Prostate gland (tissue), 2 donors: ENCODE measurements at regions not wholly inside any gene's neighbourhood (a gene's known extent, or its start where the extent isn't known, plus 50 kb on each side); places are given as distances from the start of the nearest gene placed in this dataset.

Experiments
- DNase-seq: peaks from one replicate; pipeline ENCODE4 v3.0.0-alpha.2; 2019; ENCODE audit warnings: low spot score
- H3K27ac ChIP-seq, 2 donors: fragments of 200-600 bp; sonication (generic); 2 replicates each; pipeline ENCODE4 v1.5.1; 2017 to 2019
- H3K27me3 ChIP-seq: fragments of 200-600 bp; sonication (generic); replicated peaks from 2 replicates; pipeline ENCODE4 v1.5.1; 2019; ENCODE audit not compliant: insufficient read depth
- H3K36me3 ChIP-seq, 2 donors: fragments of 200-600 bp; sonication (generic); 1 replicate in 1 of 2; 2 replicates in 1 of 2; pipeline versions ENCODE4 v1.5.1 to v1.8.1; 2017 to 2019
- H3K4me1 ChIP-seq: fragments of 200-600 bp; sonication (generic); replicated peaks from 2 replicates; pipeline ENCODE4 v1.5.1; 2019
- H3K4me3 ChIP-seq, 2 donors: fragments of 200-600 bp; sonication (generic); 2 replicates each; pipeline ENCODE4 v1.5.1; 2017 to 2019
- H3K9me3 ChIP-seq: fragments of 200-600 bp; sonication (generic); 2 replicates; pipeline ENCODE4 v1.5.1; 2017
- POLR2A ChIP-seq: fragments of 450-650 bp; IDR thresholded peaks from one replicate; pipeline ENCODE4 v1.6.1; 2016; ENCODE audit warnings: antibody characterized with exemption, mild to moderate bottlenecking
- POLR2AphosphoS5 ChIP-seq: sonication (generic); formaldehyde crosslinking; IDR thresholded peaks from one replicate; pipeline ENCODE4 v1.6.1; 2017; ENCODE audit warnings: antibody characterized with exemption
- WGBS: methylation state at CpG from one replicate; pipeline ENCODE4 v1.1.5; 2018; 5-methylcytosine and 5-hydroxymethylcytosine counted together
- intact Hi-C: fragments of 100-400 bp; cut with DNase I; formaldehyde crosslinking; loops from one replicate; pipeline ENCODE4 v1.14.2; 2022
- TF ChIP-seq, protein P1 (sequence below), 4 experiments: fragments of 200-600 bp in 2 of 4; fragments of 450-650 bp in 2 of 4; sonication (generic) in 2 of 4; IDR thresholded peaks; 1 replicate in 3 of 4; 2 replicates in 1 of 4; pipeline ENCODE4 v1.5.1; 2016 to 2019; ENCODE audit warnings: antibody characterized with exemption in 4 of 4, mild to moderate bottlenecking in 2 of 4, moderate library complexity in 2 of 4

DNA sequence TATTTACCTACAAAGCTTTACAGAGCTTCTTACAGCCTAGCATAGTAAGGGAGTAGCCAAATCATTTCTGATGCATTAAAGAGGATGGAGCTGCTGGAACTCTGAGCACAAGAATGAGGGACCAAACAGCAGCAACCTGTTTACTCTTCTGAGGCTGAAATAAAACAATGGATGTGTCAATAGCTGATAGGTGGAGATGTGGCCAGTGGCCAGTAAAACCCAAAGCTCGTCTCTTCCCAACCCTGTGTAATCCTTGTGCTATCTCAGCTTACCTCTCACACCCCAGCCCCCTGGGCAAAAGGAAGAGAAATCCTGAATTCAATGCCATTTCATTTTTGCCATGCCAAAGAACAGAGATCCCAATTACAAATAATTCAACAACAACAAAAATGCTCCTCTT is 446.7 kb upstream of the SMIM31 start:
- intact Hi-C loops: no loop called here
- Histone ChIP-seq H3K9me3 (no peaks in the 10 kb centered on the region), H3K27me3 (no peaks in the 10 kb centered on the region), H3K4me3 (no peak overlapping the region), H3K4me1 (no peaks in the 10 kb centered on the region), H3K27ac (no peak overlapping the region), H3K36me3 (no peaks in the 10 kb centered on the region)
- DNase-seq: no peak
- TF ChIP-seq, protein P1, sequence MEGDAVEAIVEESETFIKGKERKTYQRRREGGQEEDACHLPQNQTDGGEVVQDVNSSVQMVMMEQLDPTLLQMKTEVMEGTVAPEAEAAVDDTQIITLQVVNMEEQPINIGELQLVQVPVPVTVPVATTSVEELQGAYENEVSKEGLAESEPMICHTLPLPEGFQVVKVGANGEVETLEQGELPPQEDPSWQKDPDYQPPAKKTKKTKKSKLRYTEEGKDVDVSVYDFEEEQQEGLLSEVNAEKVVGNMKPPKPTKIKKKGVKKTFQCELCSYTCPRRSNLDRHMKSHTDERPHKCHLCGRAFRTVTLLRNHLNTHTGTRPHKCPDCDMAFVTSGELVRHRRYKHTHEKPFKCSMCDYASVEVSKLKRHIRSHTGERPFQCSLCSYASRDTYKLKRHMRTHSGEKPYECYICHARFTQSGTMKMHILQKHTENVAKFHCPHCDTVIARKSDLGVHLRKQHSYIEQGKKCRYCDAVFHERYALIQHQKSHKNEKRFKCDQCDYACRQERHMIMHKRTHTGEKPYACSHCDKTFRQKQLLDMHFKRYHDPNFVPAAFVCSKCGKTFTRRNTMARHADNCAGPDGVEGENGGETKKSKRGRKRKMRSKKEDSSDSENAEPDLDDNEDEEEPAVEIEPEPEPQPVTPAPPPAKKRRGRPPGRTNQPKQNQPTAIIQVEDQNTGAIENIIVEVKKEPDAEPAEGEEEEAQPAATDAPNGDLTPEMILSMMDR (IDR thresholded peaks at IDR 0.05): no peak
- TF ChIP-seq POLR2AphosphoS5 (no peak), POLR2A (no peak)
- WGBS: 73% methylated on average over 1 of the region's 1 CpG

DNA sequence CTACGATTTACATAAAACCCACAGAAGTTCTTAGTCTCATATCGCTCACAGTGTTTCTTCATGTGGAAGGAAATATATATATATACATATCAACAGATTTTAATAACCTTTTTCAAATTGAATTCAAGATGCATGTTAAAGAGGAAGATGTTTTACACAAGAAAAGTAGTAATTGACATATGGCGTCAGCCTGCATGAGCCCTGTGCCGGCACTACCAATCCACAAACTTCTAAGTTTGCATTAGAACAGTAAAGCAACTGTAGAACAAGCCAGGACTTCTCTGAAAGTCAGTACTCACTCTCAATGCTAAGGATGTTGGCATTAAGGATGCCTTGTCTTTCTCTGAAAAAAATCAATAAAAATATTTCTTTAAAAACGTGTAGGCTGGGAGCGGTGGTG is 441.3 kb upstream of the SMIM31 start:
- no peak overlapping the region for H3K4me3 ChIP-seq
- no peak overlapping the region for H3K27ac ChIP-seq
- no peaks in the 10 kb centered on the region for H3K9me3 ChIP-seq
- WGBS: 97% methylated on average over 6 of the region's 6 CpGs
- H3K27me3 ChIP-seq: no peaks in the 10 kb centered on the region
- intact Hi-C loops: no loop called here
- TF ChIP-seq POLR2AphosphoS5 (no peak), POLR2A (no peak)
- TF ChIP-seq, protein P1 (IDR thresholded peaks at IDR 0.05): no peak
- H3K36me3 ChIP-seq: no peaks in the 10 kb centered on the region
- DNase-seq: no peak
- no peaks in the 10 kb centered on the region for H3K4me1 ChIP-seq

DNA sequence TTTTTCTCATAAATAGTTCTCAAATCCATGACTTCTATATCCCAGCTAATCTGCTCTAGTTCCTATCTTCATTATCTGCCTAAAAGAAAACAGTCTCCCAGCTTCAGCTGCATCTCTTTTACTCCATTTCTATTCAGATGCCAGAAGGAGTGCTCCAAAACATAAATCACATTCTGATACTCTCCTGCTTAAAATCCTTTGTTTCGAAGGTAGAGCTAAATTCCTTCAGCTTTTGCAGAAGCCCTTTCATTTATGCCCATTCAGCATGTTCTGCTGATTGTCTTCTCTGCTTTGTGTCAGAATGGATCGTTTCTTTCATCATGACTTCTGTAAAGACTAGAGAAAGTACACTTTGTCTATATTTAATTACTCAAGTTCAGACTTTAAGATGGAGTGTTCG is 440.1 kb upstream of the SMIM31 start:
- Histone ChIP-seq H3K27me3 (no peaks in the 10 kb centered on the region), H3K9me3 (no peaks in the 10 kb centered on the region), H3K4me3 (no peak overlapping the region), H3K4me1 (no peaks in the 10 kb centered on the region), H3K27ac (no peak overlapping the region), H3K36me3 (no peaks in the 10 kb centered on the region)
- DNase-seq: no peak
- 5% methylated on average over 3 of the region's 3 CpGs for WGBS
- intact Hi-C loops: no loop called here
- TF ChIP-seq, protein P1 (IDR thresholded peaks at IDR 0.05): no peak
- TF ChIP-seq POLR2A (no peak), POLR2AphosphoS5 (no peak)

DNA sequence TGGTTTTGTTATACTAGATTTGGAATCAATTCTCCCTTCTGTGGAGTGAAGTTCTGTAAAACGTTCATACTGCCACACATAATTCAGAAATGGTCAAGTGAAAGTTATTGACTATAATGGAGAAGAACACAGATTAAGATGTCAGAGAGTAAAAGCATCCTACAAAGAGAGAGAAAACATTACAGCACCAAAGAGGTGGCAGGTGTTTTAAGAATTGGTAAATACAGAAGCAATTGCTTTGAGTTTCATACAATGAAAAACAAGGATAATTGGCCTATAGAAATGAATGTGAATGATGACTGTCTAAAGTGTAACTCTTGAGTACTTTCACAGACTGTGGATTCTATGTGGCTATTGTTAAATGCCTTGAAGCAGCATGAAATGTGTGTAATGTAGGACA is 435.6 kb upstream of the SMIM31 start:
- Histone ChIP-seq H3K9me3 (no peaks in the 10 kb centered on the region), H3K36me3 (no peaks in the 10 kb centered on the region), H3K27me3 (no peaks in the 10 kb centered on the region), H3K4me1 (no peaks in the 10 kb centered on the region), H3K27ac (no peak overlapping the region), H3K4me3 (no peak overlapping the region)
- DNase-seq: no peak
- intact Hi-C loops: no loop called here
- 58% methylated on average over 1 of the region's 1 CpG for WGBS
- TF ChIP-seq POLR2A (no peak), POLR2AphosphoS5 (no peak)
- TF ChIP-seq, protein P1 (IDR thresholded peaks at IDR 0.05): no peak

DNA sequence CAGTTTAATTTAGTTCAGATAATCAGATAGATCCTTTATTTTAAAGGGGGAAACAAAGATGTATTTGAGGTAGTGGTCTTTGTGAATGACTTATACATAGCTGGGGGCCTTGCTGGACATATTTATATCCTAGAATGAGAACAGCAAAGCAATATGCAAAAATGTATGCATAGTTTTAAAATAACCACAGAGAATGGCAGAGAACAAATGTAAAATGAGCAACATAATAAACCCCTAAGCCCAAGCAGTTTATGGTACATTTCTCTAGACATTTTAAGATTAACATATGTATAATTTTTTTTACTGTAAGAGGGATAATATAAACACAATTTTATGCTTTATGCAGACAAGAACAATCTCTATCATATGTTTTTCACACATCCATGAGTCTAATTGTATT is 434.2 kb upstream of the SMIM31 start:
- Histone ChIP-seq H3K36me3 (no peaks in the 10 kb centered on the region), H3K4me1 (no peaks in the 10 kb centered on the region), H3K27ac (no peak overlapping the region), H3K9me3 (no peaks in the 10 kb centered on the region), H3K4me3 (no peak overlapping the region), H3K27me3 (no peaks in the 10 kb centered on the region)
- TF ChIP-seq, protein P1 (IDR thresholded peaks at IDR 0.05): no peak
- TF ChIP-seq POLR2AphosphoS5 (no peak), POLR2A (no peak)
- intact Hi-C loops: no loop called here
- no peak for DNase-seq
